Mesendoderm (in vitro differentiated cells): ENCODE measurements at regions not wholly inside any gene's neighbourhood (a gene's known extent, or its start where the extent isn't known, plus 50 kb on each side); places are given as distances from the start of the nearest gene placed in this dataset.
"Not testable (repeated sequence)": the region's sequence is repeated elsewhere in the genome, so short reads cannot be mapped to it uniquely, and the experiment has no call there.

Experiments used
- DNase-seq: peaks from one replicate; pipeline ENCODE4 v3.0.0; 2013
- H2AK5ac ChIP-seq: 2 replicates; pipeline ENCODE4 v1.6.1; 2013; ENCODE audit warnings: low read length, inconsistent platforms
- H2BK120ac ChIP-seq: 2 replicates; pipeline ENCODE4 v1.6.1; 2013; ENCODE audit warnings: low read depth, mild to moderate bottlenecking, low read length, moderate library complexity, mixed read lengths
- H2BK15ac ChIP-seq: replicated peaks from 2 replicates; pipeline ENCODE4 v1.6.1; 2013; ENCODE audit warnings: low read depth, mild to moderate bottlenecking, moderate library complexity
- H2BK5ac ChIP-seq: 2 replicates; pipeline ENCODE4 v1.6.1; 2013; ENCODE audit warnings: low read length, inconsistent platforms
- H3K18ac ChIP-seq: 2 replicates; pipeline ENCODE4 v1.6.1; 2013; ENCODE audit warnings: mild to moderate bottlenecking, low read length, mixed read lengths
- H3K23ac ChIP-seq: one replicate; pipeline ENCODE4 v1.6.1; 2013; ENCODE audit warnings: low read length
- H3K27ac ChIP-seq: 2 replicates; pipeline ENCODE4 v1.5.1; 2013; ENCODE audit warnings: low read depth, mild to moderate bottlenecking, inconsistent platforms, low read length, moderate library complexity
- H3K27me3 ChIP-seq: 2 replicates; pipeline ENCODE4 v1.6.1; 2013; ENCODE audit warnings: low read length, control low read depth, mild to moderate bottlenecking, inconsistent platforms; ENCODE audit not compliant: insufficient read depth, poor library complexity
- H3K36me3 ChIP-seq: 2 replicates; pipeline ENCODE4 v1.6.1; 2013; ENCODE audit warnings: low read length, inconsistent platforms; ENCODE audit not compliant: control insufficient read depth, insufficient read depth
- H3K4ac ChIP-seq: one replicate; pipeline ENCODE4 v1.6.1; 2013; ENCODE audit warnings: low read depth, mild to moderate bottlenecking, low read length, moderate library complexity
- H3K4me1 ChIP-seq: 2 replicates; pipeline ENCODE4 v1.6.1; 2013; ENCODE audit warnings: low read depth, low read length, inconsistent platforms; ENCODE audit not compliant: control insufficient read depth
- H3K4me2 ChIP-seq: 2 replicates; pipeline ENCODE4 v1.6.1; 2013; ENCODE audit warnings: low read length
- H3K4me3 ChIP-seq: 2 replicates; pipeline ENCODE4 v1.5.1; 2013; ENCODE audit warnings: mild to moderate bottlenecking, low read length
- H3K56ac ChIP-seq: one replicate; pipeline ENCODE4 v1.6.1; 2013; ENCODE audit warnings: low read length
- H3K79me1 ChIP-seq: 2 replicates; pipeline ENCODE4 v1.6.1; 2013; ENCODE audit warnings: low read length, inconsistent platforms
- H3K79me2 ChIP-seq: 2 replicates; pipeline ENCODE4 v1.6.1; 2013; ENCODE audit warnings: mild to moderate bottlenecking, low read length; ENCODE audit not compliant: control insufficient read depth, insufficient read depth
- H3K9ac ChIP-seq: 2 replicates; pipeline ENCODE4 v1.6.1; 2013; ENCODE audit warnings: low read length, inconsistent platforms
- H4K5ac ChIP-seq: one replicate; pipeline ENCODE4 v1.6.1; 2013; ENCODE audit warnings: low read length
- H4K8ac ChIP-seq: one replicate; pipeline ENCODE4 v1.6.1; 2013; ENCODE audit warnings: low read depth, mild to moderate bottlenecking, control low read depth, low read length, moderate library complexity
- WGBS: extraction: QIAGEN DNeasy Blood & Tissue Kit; methylation state at CpG from one replicate; pipeline ENCODE4 v1.1.7; 2013; ENCODE audit warnings: low lambda C conversion rate, missing lambda C conversion rate; ENCODE audit not compliant: insufficient coverage; ENCODE audit errors: extremely low coverage; 5-methylcytosine and 5-hydroxymethylcytosine counted together

DNA sequence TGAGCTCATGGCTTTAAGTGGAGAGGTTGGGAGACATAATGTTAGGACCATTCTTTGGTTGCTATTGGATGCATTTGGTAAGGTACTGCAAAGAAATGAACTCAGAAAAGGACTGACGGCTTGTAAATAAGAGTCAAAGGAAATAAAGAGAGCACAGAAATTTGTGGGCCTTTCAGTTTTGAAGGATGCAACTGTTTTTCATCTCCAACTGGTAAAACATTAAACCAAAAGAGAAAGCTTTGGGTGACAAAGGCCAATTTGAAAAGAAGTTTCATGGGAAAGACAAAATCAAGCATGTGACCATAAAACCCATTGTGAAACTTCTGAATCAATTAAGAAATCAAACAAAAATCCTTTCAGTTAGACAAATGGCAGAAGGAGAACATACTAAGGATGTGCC is 77.8 kb upstream of the SPOPL start:
- no peak overlapping the region for H4K8ac ChIP-seq
- no peak overlapping the region for H2BK120ac ChIP-seq

DNA sequence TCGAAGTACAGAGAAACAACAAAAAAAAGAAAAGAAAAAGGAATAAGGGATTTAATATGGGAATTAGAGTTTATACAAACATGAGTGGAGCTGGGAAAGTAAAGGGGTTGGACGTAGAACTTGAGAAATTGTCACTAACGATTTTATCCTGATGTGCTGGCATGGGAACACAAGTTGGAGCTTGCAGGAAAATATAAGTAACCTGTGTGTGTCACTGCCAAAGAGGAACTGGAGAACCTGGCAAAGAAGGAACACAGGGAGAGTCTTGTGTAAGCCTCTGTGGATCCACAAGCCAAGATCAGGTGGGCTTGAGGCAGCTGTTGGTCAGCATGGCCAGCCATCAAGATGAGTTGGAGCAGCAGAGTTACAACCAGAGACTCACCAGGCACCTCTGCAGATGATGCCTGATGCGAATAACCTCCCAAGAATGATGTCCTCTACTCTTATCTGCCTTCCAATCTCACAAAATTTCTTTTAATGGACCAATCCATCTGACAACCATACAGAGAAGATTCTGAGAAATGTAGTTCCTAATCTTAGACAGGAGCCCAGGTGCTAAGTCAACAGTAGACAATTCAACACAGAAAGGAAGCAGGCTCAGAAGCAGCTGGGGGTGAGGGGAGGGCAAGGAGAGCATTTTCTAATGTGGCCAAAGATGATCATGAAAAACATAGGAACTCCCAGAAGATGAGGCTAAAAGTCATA is 77.0 kb upstream of the SPOPL start:
- Histone ChIP-seq H3K36me3 (no peaks in the 10 kb centered on the region), H3K4me3 (no peak overlapping the region), H2AK5ac (no peak overlapping the region), H3K79me1 (no peaks in the 10 kb centered on the region), H4K5ac (no peak overlapping the region), H3K23ac (no peak overlapping the region), H3K56ac (no peak overlapping the region), H3K27ac (no peak overlapping the region), H3K4ac (no peak overlapping the region), H4K8ac (no peak overlapping the region), H3K9ac (no peak overlapping the region), H3K79me2 (no peaks in the 10 kb centered on the region), H3K4me1 (no peaks in the 10 kb centered on the region), H3K18ac (no peak overlapping the region), H3K4me2 (no peak overlapping the region), H2BK120ac (no peak overlapping the region), H3K27me3 (no peaks in the 10 kb centered on the region), H2BK5ac (no peak overlapping the region), H2BK15ac (no peak overlapping the region)
- 100% methylated on average over 1 of the region's 4 CpGs for WGBS
- DNase-seq, result no peak

More for the DNA sequence above, 77.8 kb upstream of the SPOPL start:
- Histone ChIP-seq H2BK5ac (no peak overlapping the region), H3K18ac (no peak overlapping the region), H3K36me3 (no peaks in the 10 kb centered on the region), H3K4ac (no peak overlapping the region), H3K9ac (no peak overlapping the region), H3K79me2 (no peaks in the 10 kb centered on the region), H4K5ac (no peak overlapping the region), H3K23ac (no peak overlapping the region), H3K4me3 (no peak overlapping the region), H3K4me1 (no peaks in the 10 kb centered on the region), H3K4me2 (no peak overlapping the region), H3K27me3 (no peaks in the 10 kb centered on the region), H3K79me1 (no peaks in the 10 kb centered on the region), H3K56ac (no peak overlapping the region), H2BK15ac (no peak overlapping the region), H2AK5ac (no peak overlapping the region), H3K27ac (no peak overlapping the region)
- DNase-seq, result no peak
- WGBS, result no CpG with 5 or more reads among the region's 1 CpG

DNA sequence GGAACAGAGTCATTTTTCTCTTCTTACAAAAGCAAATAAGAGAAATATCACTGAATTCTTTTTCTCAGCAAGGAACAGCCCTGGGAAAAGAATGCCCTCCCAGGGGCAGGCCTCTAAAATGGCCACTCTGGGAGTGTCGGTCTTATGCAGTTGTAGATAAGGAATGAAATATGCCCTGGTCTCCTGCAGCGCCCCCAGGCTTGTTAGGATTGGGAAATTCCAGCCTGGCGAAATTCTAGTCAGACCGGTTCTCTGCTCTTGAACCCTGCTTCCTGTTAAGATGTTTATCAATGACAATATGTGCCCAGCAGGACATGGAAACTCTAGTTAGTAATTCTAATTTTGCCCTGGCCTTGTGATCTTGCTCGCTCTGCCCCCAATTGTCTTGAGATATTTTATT is 75.5 kb upstream of the SPOPL start:
- H3K27me3 ChIP-seq, H3K18ac ChIP-seq, H3K56ac ChIP-seq, H2AK5ac ChIP-seq, H3K23ac ChIP-seq, H2BK120ac ChIP-seq, H3K79me2 ChIP-seq, H3K9ac ChIP-seq, H3K4me2 ChIP-seq, H3K79me1 ChIP-seq, H3K4ac ChIP-seq, H2BK5ac ChIP-seq, H2BK15ac ChIP-seq, H3K4me1 ChIP-seq, H3K36me3 ChIP-seq, H4K5ac ChIP-seq, H4K8ac ChIP-seq, H3K4me3 ChIP-seq, H3K27ac ChIP-seq: not testable (repeated sequence)
- peak; percentile 32 for DNase-seq
- no CpG with 5 or more reads among the region's 5 CpGs for WGBS

DNA sequence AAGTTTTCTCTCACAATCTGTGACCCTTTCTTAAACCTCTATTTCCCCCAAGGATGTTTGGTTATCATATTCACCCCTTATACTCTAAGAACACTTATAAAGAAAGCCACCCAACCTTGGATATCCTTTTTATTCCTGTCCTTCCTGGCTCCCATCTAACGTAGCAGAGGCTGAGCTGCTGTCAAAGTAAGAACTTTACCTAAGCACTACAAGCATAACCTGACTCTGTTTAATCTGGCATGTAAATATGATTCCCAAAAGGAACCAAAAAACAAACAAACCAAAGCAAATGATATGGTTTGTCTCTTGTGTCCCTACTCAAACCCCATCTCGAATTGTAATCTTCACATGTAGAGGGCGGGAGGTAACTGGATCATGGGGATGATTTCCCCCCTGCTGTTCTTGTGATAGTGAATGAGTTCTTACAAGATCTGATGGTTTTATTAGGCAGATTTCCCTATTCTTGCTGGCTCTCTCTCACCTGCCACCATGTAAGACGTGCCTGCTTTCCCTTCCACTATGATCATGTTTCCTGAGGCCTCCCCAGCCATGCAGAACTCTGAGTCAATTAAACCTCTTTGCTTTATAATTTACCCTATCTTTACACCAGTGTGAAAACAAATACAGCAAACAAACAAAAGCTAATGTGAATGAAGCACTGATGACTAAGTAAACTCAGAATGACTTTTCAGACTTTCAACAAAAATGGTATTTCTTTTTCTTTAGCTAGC is 72.7 kb upstream of the SPOPL start:
- Histone ChIP-seq H3K27ac (no peak overlapping the region), H3K4me2 (no peak overlapping the region), H4K8ac (no peak overlapping the region), H3K27me3 (no peaks in the 10 kb centered on the region), H3K18ac (no peak overlapping the region), H3K4me1 (no peaks in the 10 kb centered on the region), H3K23ac (no peak overlapping the region), H2BK15ac (no peak overlapping the region), H4K5ac (no peak overlapping the region), H3K4me3 (no peak overlapping the region), H3K36me3 (no peaks in the 10 kb centered on the region), H3K79me2 (no peaks in the 10 kb centered on the region), H2BK5ac (no peak overlapping the region), H3K56ac (no peak overlapping the region), H3K79me1 (no peaks in the 10 kb centered on the region), H3K4ac (no peak overlapping the region), H3K9ac (no peak overlapping the region), H2AK5ac (no peak overlapping the region), H2BK120ac (no peak overlapping the region)
- no CpG with 5 or more reads among the region's 4 CpGs for WGBS
- DNase-seq, result peak; percentile 55

DNA sequence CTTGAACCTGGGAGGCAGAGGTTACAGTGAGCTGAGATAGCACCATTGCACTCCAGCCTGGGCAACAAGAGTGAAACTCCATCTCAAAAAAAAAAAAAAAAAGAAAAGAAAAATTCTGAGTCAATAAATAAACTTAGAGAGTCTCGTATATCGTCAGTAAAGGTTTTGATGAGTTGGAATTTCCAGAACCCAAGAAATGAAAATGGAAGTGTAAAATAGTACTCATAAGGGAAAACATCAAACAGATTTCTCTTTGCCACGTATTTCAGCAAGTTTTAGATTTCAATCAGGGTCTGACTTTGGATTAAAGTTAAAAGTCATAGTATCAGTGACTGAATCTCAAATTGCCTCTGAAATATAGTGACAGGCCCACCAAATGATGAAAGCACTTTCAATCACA is 71.4 kb upstream of the SPOPL start:
- Histone ChIP-seq H3K4me2 (no peak overlapping the region), H3K23ac (no peak overlapping the region)

More for the DNA sequence above, 71.4 kb upstream of the SPOPL start:
- Histone ChIP-seq H3K9ac (no peak overlapping the region), H3K4me3 (no peak overlapping the region), H3K79me2 (no peaks in the 10 kb centered on the region), H3K36me3 (no peaks in the 10 kb centered on the region), H3K79me1 (no peaks in the 10 kb centered on the region), H3K18ac (no peak overlapping the region), H3K4me1 (no peaks in the 10 kb centered on the region), H2BK5ac (no peak overlapping the region), H2AK5ac (no peak overlapping the region), H3K27ac (no peak overlapping the region), H3K27me3 (no peaks in the 10 kb centered on the region), H3K56ac (no peak overlapping the region), H2BK15ac (no peak overlapping the region), H3K4ac (no peak overlapping the region), H4K8ac (no peak overlapping the region), H2BK120ac (no peak overlapping the region), H4K5ac (no peak overlapping the region)
- WGBS, result no CpG with 5 or more reads among the region's 3 CpGs
- no peak for DNase-seq
